ENCODE measurements at regions not wholly inside any gene's neighbourhood (a gene's known extent, or its start where the extent isn't known, plus 50 kb on each side); places are given as distances from the start of the nearest gene placed in this dataset.
"Not testable (repeated sequence)": the region's sequence is repeated elsewhere in the genome, so short reads cannot be mapped to it uniquely, and the experiment has no call there.

DNA sequence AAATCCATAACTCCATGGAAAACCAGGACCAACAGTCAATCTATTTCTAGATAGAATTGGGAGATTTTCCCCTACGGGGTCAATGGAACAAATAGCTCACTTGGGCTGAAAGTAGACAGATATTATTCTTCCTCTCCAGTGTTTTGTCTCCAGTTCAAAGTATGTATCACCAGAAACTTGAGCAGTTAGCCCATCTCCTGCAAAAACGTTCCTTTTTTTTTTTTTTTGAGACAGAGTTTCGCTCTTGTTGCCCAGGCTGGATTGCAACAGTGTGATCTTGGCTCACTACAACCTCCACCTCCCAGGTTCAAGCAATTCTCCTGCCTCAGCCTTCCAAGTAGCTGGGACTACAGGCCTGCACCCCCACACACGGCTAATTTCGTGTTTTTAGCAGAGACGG is 390.0 kb upstream of the AUTS2 start:
- Histone ChIP-seq H3K4me3 (no peak overlapping the region), H3K9ac (ENCODE audit: insufficient read length) (no peak overlapping the region), H3K36me3 (ENCODE audit: insufficient read depth, low read length) (no peaks in the 10 kb centered on the region), H3K27ac (no peak overlapping the region), H3K9me3 (ENCODE audit: low read depth, low read length) (no peaks in the 10 kb centered on the region)
- no peak for DNase-seq (ENCODE audit: low read depth, low spot score)
- TF ChIP-seq POLR2AphosphoS5 (IDR thresholded peaks at IDR 0.05; ENCODE audit: borderline replicate concordance, low read depth, low read length) (no peak), EZH2 (IDR thresholded peaks at IDR 0.05) (no peak), FOXP2 (optimal IDR thresholded peaks at IDR 0.05; ENCODE audit: control extremely low read depth, extremely low read length, insufficient read depth) (no peak)

DNA sequence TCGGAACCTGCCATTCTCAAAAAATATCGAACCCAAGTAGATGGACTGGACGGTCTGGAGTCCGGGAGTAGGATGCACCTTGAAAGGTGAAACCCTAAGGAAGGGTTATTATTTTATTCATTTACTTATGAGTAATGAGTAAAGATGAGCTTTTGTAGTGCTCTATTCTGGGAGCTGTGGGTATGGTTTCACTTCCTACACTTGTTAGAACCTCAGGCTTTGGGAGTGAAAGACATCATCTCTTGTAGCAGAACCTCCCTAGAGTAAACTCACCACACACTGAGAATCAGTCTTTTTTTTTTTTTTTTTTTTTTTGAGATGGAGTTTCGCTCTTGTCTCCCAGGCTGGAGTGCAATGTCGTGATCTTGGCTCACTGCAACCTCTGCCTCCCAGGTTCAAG is 389.4 kb upstream of the AUTS2 start:
- Histone ChIP-seq H3K4me3 (no peak overlapping the region), H3K9ac (ENCODE audit: insufficient read length) (no peak overlapping the region), H3K27ac (no peak overlapping the region), H3K9me3 (ENCODE audit: low read depth, low read length) (no peaks in the 10 kb centered on the region), H3K36me3 (ENCODE audit: insufficient read depth, low read length) (no peaks in the 10 kb centered on the region)
- no peak for DNase-seq (ENCODE audit: low read depth, low spot score)
- TF ChIP-seq EZH2 (IDR thresholded peaks at IDR 0.05), result no peak
- TF ChIP-seq FOXP2 (optimal IDR thresholded peaks at IDR 0.05; ENCODE audit: control extremely low read depth, extremely low read length, insufficient read depth), result no peak
- TF ChIP-seq POLR2AphosphoS5 (IDR thresholded peaks at IDR 0.05; ENCODE audit: borderline replicate concordance, low read depth, low read length), result no peak

DNA sequence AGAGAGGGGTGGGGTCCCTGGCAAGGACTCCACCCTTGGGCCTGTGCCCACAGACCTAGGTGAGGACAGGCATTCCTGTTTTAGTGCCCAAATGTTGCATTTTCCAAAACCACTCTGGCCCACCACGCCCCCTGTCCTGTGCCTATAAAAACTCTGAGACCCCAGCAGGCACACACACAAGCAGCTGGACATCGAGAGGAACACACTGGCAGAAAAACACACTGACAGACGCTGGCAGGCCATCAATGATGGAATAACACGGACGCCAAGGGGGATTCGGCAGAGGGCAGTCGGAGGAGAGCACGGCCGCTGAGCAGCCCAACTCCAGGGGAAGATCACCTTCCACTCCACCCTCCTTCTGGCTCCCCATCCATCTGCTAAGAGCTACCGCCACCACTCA is 386.9 kb upstream of the AUTS2 start:
- no peak for DNase-seq (ENCODE audit: low read depth, low spot score)
- H3K36me3 ChIP-seq (ENCODE audit: insufficient read depth, low read length), result no peaks in the 10 kb centered on the region
- H3K27ac ChIP-seq, result no peak overlapping the region
- H3K9ac ChIP-seq (ENCODE audit: insufficient read length), result no peak overlapping the region
- no peak overlapping the region for H3K4me3 ChIP-seq
- no peaks in the 10 kb centered on the region for H3K9me3 ChIP-seq (ENCODE audit: low read depth, low read length)
- no peak for TF ChIP-seq EZH2 (IDR thresholded peaks at IDR 0.05)
- no peak for TF ChIP-seq POLR2AphosphoS5 (IDR thresholded peaks at IDR 0.05; ENCODE audit: borderline replicate concordance, low read depth, low read length)
- TF ChIP-seq FOXP2 (optimal IDR thresholded peaks at IDR 0.05; ENCODE audit: control extremely low read depth, extremely low read length, insufficient read depth), result no peak

DNA sequence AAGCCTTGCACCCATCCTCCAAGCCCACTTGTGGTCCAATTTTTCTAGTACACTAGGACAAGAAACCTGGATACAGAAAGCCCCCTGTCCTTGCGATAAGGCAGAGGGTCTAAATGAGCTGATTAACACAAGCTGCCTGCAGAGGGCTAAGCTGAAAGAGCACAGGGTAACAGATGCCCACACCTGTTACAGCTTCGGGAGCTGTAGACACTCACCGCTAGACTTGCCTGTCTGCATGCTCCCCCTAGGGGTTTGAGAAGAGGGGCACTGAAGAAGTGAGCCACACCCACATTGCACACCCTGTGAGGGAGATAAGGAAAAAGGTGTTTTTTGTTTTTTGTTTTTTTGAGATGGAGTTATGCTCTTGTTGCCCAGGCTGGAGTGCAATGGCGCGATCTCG is 386.5 kb upstream of the AUTS2 start:
- Histone ChIP-seq H3K9me3 (ENCODE audit: low read depth, low read length) (no peaks in the 10 kb centered on the region), H3K4me3 (no peak overlapping the region), H3K9ac (ENCODE audit: insufficient read length) (no peak overlapping the region), H3K27ac (no peak overlapping the region), H3K36me3 (ENCODE audit: insufficient read depth, low read length) (no peaks in the 10 kb centered on the region)
- DNase-seq (ENCODE audit: low read depth, low spot score), result no peak
- TF ChIP-seq EZH2 (IDR thresholded peaks at IDR 0.05) (no peak), FOXP2 (optimal IDR thresholded peaks at IDR 0.05; ENCODE audit: control extremely low read depth, extremely low read length, insufficient read depth) (no peak), POLR2AphosphoS5 (IDR thresholded peaks at IDR 0.05; ENCODE audit: borderline replicate concordance, low read depth, low read length) (no peak)

DNA sequence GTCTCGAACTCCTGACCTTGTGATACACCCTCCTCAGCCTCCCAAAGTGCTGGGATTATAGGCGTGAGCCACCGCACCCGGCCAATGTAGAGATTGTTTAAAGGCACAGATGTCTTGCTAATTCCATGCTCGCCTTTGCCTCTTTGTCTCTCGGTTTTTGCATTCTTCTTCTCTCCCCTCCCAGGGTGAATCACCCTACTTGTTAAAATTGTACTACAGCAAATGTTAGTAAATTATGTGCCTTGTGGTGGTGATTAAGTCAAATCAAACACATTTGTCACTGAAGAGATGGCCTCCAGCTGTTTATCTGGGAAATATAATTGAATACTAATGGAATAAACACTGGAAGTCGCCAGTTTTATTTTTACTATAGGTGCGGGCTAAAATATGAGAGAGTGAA is 384.4 kb upstream of the AUTS2 start:
- DNase-seq (ENCODE audit: low read depth, low spot score), result no peak
- H3K36me3 ChIP-seq (ENCODE audit: insufficient read depth, low read length), result no peaks in the 10 kb centered on the region
- H3K4me3 ChIP-seq, result no peak overlapping the region
- no peaks in the 10 kb centered on the region for H3K9me3 ChIP-seq (ENCODE audit: low read depth, low read length)
- no peak overlapping the region for H3K27ac ChIP-seq
- no peak overlapping the region for H3K9ac ChIP-seq (ENCODE audit: insufficient read length)
- TF ChIP-seq FOXP2 (optimal IDR thresholded peaks at IDR 0.05; ENCODE audit: control extremely low read depth, extremely low read length, insufficient read depth), result no peak
- TF ChIP-seq EZH2 (IDR thresholded peaks at IDR 0.05), result no peak
- TF ChIP-seq POLR2AphosphoS5 (IDR thresholded peaks at IDR 0.05; ENCODE audit: borderline replicate concordance, low read depth, low read length), result no peak

DNA sequence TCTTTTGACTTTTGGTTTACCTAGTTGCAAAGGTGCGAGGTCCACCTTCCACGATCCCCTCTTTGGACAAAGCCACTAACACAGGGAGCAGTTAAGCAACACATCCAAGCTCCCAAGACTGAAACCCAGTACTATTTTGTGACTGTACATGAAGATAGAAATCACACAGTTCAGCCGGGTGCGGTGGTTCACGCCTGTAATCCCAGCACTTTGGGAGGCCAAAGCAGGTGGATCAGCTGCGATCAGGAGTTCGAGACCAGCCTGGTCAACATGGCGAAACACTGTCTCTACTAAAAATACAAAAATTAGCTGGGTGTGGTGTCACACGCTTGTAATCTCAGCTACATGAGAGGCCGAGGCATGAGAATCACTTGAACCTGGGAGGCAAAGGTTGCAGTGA is 382.8 kb upstream of the AUTS2 start:
- not testable (repeated sequence) for H3K9me3 ChIP-seq (ENCODE audit: low read depth, low read length)

DNA sequence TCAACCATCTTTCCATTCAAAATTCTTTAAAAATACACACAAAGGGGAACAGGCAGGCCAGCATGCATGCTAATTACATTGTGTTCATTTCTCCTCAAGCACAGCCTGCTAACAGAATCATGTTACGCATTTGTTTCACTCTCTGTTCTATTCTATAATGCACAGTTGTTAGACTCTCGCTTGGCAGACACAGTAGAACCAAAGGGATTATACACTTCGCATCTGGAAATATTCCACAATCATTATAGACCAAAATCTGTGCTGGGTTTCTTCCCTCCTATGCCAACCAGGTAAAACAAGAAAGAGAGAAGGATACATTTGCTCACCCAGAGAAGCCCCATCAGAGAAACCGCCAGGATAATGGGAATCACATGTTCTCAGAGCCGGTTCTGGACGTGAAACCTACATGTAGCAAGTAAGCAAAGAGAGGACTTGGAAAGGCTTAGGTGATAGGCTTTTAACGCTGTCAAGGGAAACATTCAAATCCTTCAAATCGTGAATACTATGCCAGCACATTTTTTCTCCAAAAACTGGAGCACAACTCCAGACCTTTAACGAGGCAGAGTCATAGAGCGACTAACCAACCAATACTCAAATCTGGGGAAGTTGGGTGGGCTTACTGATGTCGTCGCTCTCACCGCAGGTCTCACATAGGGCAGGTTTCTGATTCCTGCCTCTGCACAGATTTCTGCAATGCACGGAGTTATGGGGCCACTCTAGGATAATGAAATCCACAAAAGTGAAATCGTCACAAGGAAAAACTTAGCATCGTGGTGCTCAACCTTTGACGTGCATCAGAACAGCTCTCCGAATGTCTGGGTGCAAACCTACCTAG is 380.5 kb upstream of the AUTS2 start:
- TF ChIP-seq FOXP2 (optimal IDR thresholded peaks at IDR 0.05; ENCODE audit: control extremely low read depth, extremely low read length, insufficient read depth), result no peak
- no peak for TF ChIP-seq EZH2 (IDR thresholded peaks at IDR 0.05)
- TF ChIP-seq POLR2AphosphoS5 (IDR thresholded peaks at IDR 0.05; ENCODE audit: borderline replicate concordance, low read depth, low read length), result no peak

More for the DNA sequence above, 382.8 kb upstream of the AUTS2 start:
- not testable (repeated sequence) for H3K36me3 ChIP-seq (ENCODE audit: insufficient read depth, low read length); DNase-seq (ENCODE audit: low read depth, low spot score); H3K27ac ChIP-seq; H3K4me3 ChIP-seq; H3K9ac ChIP-seq (ENCODE audit: insufficient read length)

DNA sequence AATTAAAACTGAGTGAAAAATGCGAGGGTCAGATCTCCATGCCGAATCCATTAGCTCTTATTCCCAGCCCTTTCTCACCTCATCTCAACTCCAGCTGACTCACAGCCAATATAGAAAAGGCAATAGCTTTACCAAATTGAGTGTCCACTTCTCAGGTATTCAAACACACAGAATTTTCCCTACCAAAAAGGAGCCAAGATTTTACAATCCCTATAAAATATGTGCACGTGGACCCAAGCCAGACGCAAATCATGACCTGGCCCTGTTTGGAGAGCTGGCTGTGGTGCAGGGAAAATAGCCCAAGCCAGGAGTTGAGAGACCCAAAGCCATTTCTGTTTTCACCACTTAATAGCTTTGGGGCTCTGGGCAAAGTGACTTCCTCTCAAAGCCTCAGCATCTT is 379.7 kb upstream of the AUTS2 start:
- Histone ChIP-seq H3K36me3 (ENCODE audit: insufficient read depth, low read length) (no peaks in the 10 kb centered on the region), H3K27ac (no peak overlapping the region), H3K4me3 (no peak overlapping the region), H3K9me3 (ENCODE audit: low read depth, low read length) (no peaks in the 10 kb centered on the region), H3K9ac (ENCODE audit: insufficient read length) (no peak overlapping the region)
- TF ChIP-seq EZH2 (IDR thresholded peaks at IDR 0.05) (no peak), FOXP2 (optimal IDR thresholded peaks at IDR 0.05; ENCODE audit: control extremely low read depth, extremely low read length, insufficient read depth) (no peak), POLR2AphosphoS5 (IDR thresholded peaks at IDR 0.05; ENCODE audit: borderline replicate concordance, low read depth, low read length) (no peak)
- no peak for DNase-seq (ENCODE audit: low read depth, low spot score)

More for the DNA sequence above, 380.5 kb upstream of the AUTS2 start:
- DNase-seq (ENCODE audit: low read depth, low spot score), result no peak
- H3K36me3 ChIP-seq (ENCODE audit: insufficient read depth, low read length), result no peaks in the 10 kb centered on the region
- H3K9ac ChIP-seq (ENCODE audit: insufficient read length), result no peak overlapping the region
- no peaks in the 10 kb centered on the region for H3K9me3 ChIP-seq (ENCODE audit: low read depth, low read length)
- no peak overlapping the region for H3K27ac ChIP-seq
- H3K4me3 ChIP-seq, result no peak overlapping the region

DNA sequence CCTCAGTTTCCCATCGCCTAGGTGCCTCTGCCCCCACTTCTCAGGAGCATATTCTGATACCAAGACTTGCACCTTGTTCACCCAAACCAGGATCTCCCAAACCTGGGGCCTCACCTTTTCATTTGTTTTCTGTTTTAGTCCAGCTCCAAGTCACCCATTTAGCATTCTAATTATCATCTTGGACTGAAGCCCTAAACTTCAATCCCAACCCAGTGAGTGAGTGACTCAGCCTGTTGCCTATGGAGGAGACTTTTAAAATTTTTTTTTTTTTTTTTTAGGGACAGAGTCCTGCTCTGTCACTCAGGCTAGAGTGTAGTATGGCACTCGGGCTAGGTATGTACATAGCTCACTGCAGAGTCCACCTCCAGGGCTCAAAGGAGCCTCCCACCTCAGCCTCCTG is 378.9 kb upstream of the AUTS2 start:
- H3K9ac ChIP-seq (ENCODE audit: insufficient read length), result no peak overlapping the region
- no peaks in the 10 kb centered on the region for H3K36me3 ChIP-seq (ENCODE audit: insufficient read depth, low read length)
- no peak overlapping the region for H3K4me3 ChIP-seq
- H3K9me3 ChIP-seq (ENCODE audit: low read depth, low read length), result no peaks in the 10 kb centered on the region
- H3K27ac ChIP-seq, result no peak overlapping the region
- no peak for DNase-seq (ENCODE audit: low read depth, low spot score)
- TF ChIP-seq EZH2 (IDR thresholded peaks at IDR 0.05) (no peak), FOXP2 (optimal IDR thresholded peaks at IDR 0.05; ENCODE audit: control extremely low read depth, extremely low read length, insufficient read depth) (no peak), POLR2AphosphoS5 (IDR thresholded peaks at IDR 0.05; ENCODE audit: borderline replicate concordance, low read depth, low read length) (no peak)
